ENCODE measurements at regions not wholly inside any gene's neighbourhood (a gene's known extent, or its start where the extent isn't known, plus 50 kb on each side); places are given as distances from the start of the nearest gene placed in this dataset.
A peak's percentile ranks its signal among the peaks of the same experiment; 100 is the strongest.

DNA sequence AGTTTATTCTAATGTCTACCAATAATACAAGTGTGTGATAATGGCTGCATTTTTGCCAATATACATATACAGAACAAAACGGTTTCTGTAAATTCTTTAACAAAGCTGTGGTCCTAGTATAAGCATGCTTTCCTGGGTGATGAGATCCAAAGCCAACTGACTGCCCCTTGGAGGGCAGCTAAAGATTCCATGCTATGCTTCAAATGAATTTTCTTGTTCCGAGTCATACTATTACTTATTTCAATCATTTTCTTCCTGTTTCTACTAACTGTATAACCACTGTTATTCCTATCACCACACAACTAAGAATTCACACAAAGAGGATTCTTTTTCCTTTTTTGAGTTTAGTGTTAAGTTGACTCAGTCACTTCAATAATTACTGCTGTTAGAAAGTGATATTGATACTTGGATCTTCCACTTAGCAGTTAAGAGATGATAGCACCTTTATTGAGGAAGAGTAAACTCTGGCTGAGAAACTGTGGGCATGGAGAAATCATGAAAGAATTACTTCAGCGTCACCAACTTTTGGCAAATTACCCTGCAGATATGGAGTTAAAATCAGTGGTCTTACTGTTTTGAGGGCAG lies 197.5 kb downstream of the ARL4A start:
- H3K4me1 ChIP-seq (ENCODE audit: insufficient read depth): peaks cover 29% of the 10 kb centered on the region
- TF ChIP-seq EZH2 (IDR thresholded peaks at IDR 0.05; ENCODE audit: insufficient read depth, poor library complexity, severe bottlenecking): no peak
- TF ChIP-seq EZH2phosphoT487 (IDR thresholded peaks at IDR 0.05; ENCODE audit: insufficient read depth, low read depth): no peak
- H2AFZ ChIP-seq: peak overlapping the region; percentile 58
- in situ Hi-C loops (cut with MboI): no loop called here
- no peaks in the 10 kb centered on the region for H3K9me2 ChIP-seq (ENCODE audit: insufficient read depth)
- WGBS, 2 experiments (ENCODE audit: low coverage in 1 of 2, low lambda C conversion rate in 2 of 2, missing lambda C conversion rate in 2 of 2): 68 to 71% methylated on average over 3 of the region's 3 CpGs
- H4K20me1 ChIP-seq (ENCODE audit: insufficient read depth): no peaks in the 10 kb centered on the region
- H3K27ac ChIP-seq: 0 out of 2 replicates have a peak overlapping the region, but pooled peaks have one; percentile 6
- peaks cover 20% of the 10 kb centered on the region for H3F3A ChIP-seq (ENCODE audit: insufficient read depth)
- H3K4me3 ChIP-seq: peak overlapping the region; percentile 9; the same call in 1 of the 2 replicates
- no peaks in the 10 kb centered on the region for H3K79me2 ChIP-seq (ENCODE audit: insufficient read depth)
- DNase-seq: peak; percentile 47
- no peak overlapping the region for H3K9ac ChIP-seq
- peak overlapping the region; percentile 58 for H3K4me2 ChIP-seq (ENCODE audit: unreplicated experiment)
- H3K9me3 ChIP-seq (ENCODE audit: low read depth): no peaks in the 10 kb centered on the region
- no peaks in the 10 kb centered on the region for H3K36me3 ChIP-seq (ENCODE audit: low read depth)
- H3K27me3 ChIP-seq (replicated peaks; ENCODE audit: insufficient read depth): no peaks in the 10 kb centered on the region

- peak; percentile 66 for DNase-seq
- no peaks in the 10 kb centered on the region for H3K36me3 ChIP-seq (ENCODE audit: low read depth)
- H4K20me1 ChIP-seq (ENCODE audit: insufficient read depth): no peaks in the 10 kb centered on the region
- no peak for TF ChIP-seq EZH2 (IDR thresholded peaks at IDR 0.05; ENCODE audit: insufficient read depth, poor library complexity, severe bottlenecking)
- no peak for TF ChIP-seq EZH2phosphoT487 (IDR thresholded peaks at IDR 0.05; ENCODE audit: insufficient read depth, low read depth)
- H3F3A ChIP-seq (ENCODE audit: insufficient read depth): peaks cover 20% of the 10 kb centered on the region
- no peaks in the 10 kb centered on the region for H3K9me2 ChIP-seq (ENCODE audit: insufficient read depth)
- in situ Hi-C loops (cut with MboI): no loop called here
- H2AFZ ChIP-seq: no peak overlapping the region
- H3K9me3 ChIP-seq (ENCODE audit: low read depth): no peaks in the 10 kb centered on the region
- peaks cover 27% of the 10 kb centered on the region for H3K4me1 ChIP-seq (ENCODE audit: insufficient read depth)
- 11 to 15% methylated on average over 2 of the region's 2 CpGs for WGBS, 2 experiments (ENCODE audit: low coverage in 1 of 2, low lambda C conversion rate in 2 of 2, missing lambda C conversion rate in 2 of 2)
- H3K27ac ChIP-seq: peak overlapping the region; percentile 52
- no peaks in the 10 kb centered on the region for H3K27me3 ChIP-seq (replicated peaks; ENCODE audit: insufficient read depth)
- H3K4me3 ChIP-seq: no peak overlapping the region
- H3K9ac ChIP-seq: peak overlapping the region; percentile 15; the same call in 1 of the 2 replicates
- H3K4me2 ChIP-seq (ENCODE audit: unreplicated experiment): peak overlapping the region; percentile 32
- no peaks in the 10 kb centered on the region for H3K79me2 ChIP-seq (ENCODE audit: insufficient read depth)
Observed at GRCh38 chr7:12888717-12889116, 201.3 kb downstream of the ARL4A start.

- H3F3A ChIP-seq (ENCODE audit: insufficient read depth): peaks cover 16% of the 10 kb centered on the region
- H3K9me3 ChIP-seq (ENCODE audit: low read depth): no peaks in the 10 kb centered on the region
- 67 to 72% methylated on average over 4 of the region's 4 CpGs for WGBS, 2 experiments (ENCODE audit: low coverage in 1 of 2, low lambda C conversion rate in 2 of 2, missing lambda C conversion rate in 2 of 2)
- H3K9me2 ChIP-seq (ENCODE audit: insufficient read depth): no peaks in the 10 kb centered on the region
- DNase-seq: peak; percentile 40
- in situ Hi-C loops (cut with MboI): no loop called here
- no peak overlapping the region for H2AFZ ChIP-seq
- H3K36me3 ChIP-seq (ENCODE audit: low read depth): no peaks in the 10 kb centered on the region
- H3K27ac ChIP-seq: peak overlapping the region; percentile 52
- H3K4me3 ChIP-seq: no peak overlapping the region
- H3K27me3 ChIP-seq (replicated peaks; ENCODE audit: insufficient read depth): no peaks in the 10 kb centered on the region
- peaks cover 21% of the 10 kb centered on the region for H3K4me1 ChIP-seq (ENCODE audit: insufficient read depth)
- no peaks in the 10 kb centered on the region for H4K20me1 ChIP-seq (ENCODE audit: insufficient read depth)
- H3K79me2 ChIP-seq (ENCODE audit: insufficient read depth): no peaks in the 10 kb centered on the region
- no peak for TF ChIP-seq EZH2 (IDR thresholded peaks at IDR 0.05; ENCODE audit: insufficient read depth, poor library complexity, severe bottlenecking)
- peak overlapping the region; percentile 15; the same call in 1 of the 2 replicates for H3K9ac ChIP-seq
- peak overlapping the region; percentile 32 for H3K4me2 ChIP-seq (ENCODE audit: unreplicated experiment)
Observed at GRCh38 chr7:12889391-12889790, 202.0 kb downstream of the ARL4A start.

- Histone ChIP-seq H3F3A (ENCODE audit: insufficient read depth) (peaks cover 8% of the 10 kb centered on the region; the same call in 1 of the 2 replicates), H4K20me1 (ENCODE audit: insufficient read depth) (no peaks in the 10 kb centered on the region), H3K27ac (no peak overlapping the region), H3K9me2 (ENCODE audit: insufficient read depth) (no peaks in the 10 kb centered on the region), H3K4me1 (ENCODE audit: insufficient read depth) (peaks cover 14% of the 10 kb centered on the region), H3K9me3 (ENCODE audit: low read depth) (no peaks in the 10 kb centered on the region), H3K4me3 (no peak overlapping the region), H3K27me3 (replicated peaks; ENCODE audit: insufficient read depth) (no peaks in the 10 kb centered on the region), H3K9ac (no peak overlapping the region), H3K36me3 (ENCODE audit: low read depth) (no peaks in the 10 kb centered on the region), H3K4me2 (ENCODE audit: unreplicated experiment) (no peak overlapping the region), H3K79me2 (ENCODE audit: insufficient read depth) (no peaks in the 10 kb centered on the region), H2AFZ (no peak overlapping the region)
- WGBS, 2 experiments (ENCODE audit: low coverage in 1 of 2, low lambda C conversion rate in 2 of 2, missing lambda C conversion rate in 2 of 2): 74 to 78% methylated on average over 2 of the region's 2 CpGs
- in situ Hi-C loops (cut with MboI): no loop called here
- no peak for TF ChIP-seq EZH2 (IDR thresholded peaks at IDR 0.05; ENCODE audit: insufficient read depth, poor library complexity, severe bottlenecking)
- TF ChIP-seq EZH2phosphoT487 (IDR thresholded peaks at IDR 0.05; ENCODE audit: insufficient read depth, low read depth): no peak
- no peak for DNase-seq
Observed at GRCh38 chr7:12890586-12890985, 203.2 kb downstream of the ARL4A start.

All from GM23248 (cell line).